Neural cell (in vitro differentiated cells): ENCODE measurements at regions not wholly inside any gene's neighbourhood (a gene's known extent, or its start where the extent isn't known, plus 50 kb on each side); places are given as distances from the start of the nearest gene placed in this dataset.

Experiments used
- H2AFZ ChIP-seq: fragments of 200-600, 300-800 bp; sonication (generic), shearing (Covaris generic); 2 replicates; pipeline ENCODE4 v1.6.0; 2014; ENCODE audit warnings: low read depth, mild to moderate bottlenecking, antibody characterized with exemption, low read length, moderate library complexity
- H3F3A ChIP-seq: fragments of 200-600 bp; shearing (Covaris generic); 2 replicates; pipeline ENCODE4 v1.6.1; 2016; ENCODE audit warnings: mild to moderate bottlenecking, moderate library complexity, mixed read lengths, antibody characterized with exemption, low read length; ENCODE audit not compliant: insufficient read depth, poor library complexity, severe bottlenecking
- H3K27ac ChIP-seq: fragments of 200-600, 300-800 bp; sonication (generic), shearing (Covaris generic); 2 replicates; pipeline ENCODE4 v1.5.1; 2014; ENCODE audit warnings: mild to moderate bottlenecking, low read length, moderate library complexity
- H3K27me3 ChIP-seq: fragments of 300-800, 200-600 bp; sonication (generic), shearing (Covaris generic); 2 replicates; pipeline ENCODE4 v1.6.0; 2014; ENCODE audit warnings: mild to moderate bottlenecking, low read depth, low read length, moderate library complexity; ENCODE audit not compliant: insufficient read depth
- H3K36me3 ChIP-seq: fragments of 300-800, 200-600 bp; sonication (generic), shearing (Covaris generic); 2 replicates; pipeline ENCODE4 v1.5.1; 2014; ENCODE audit warnings: mild to moderate bottlenecking, antibody characterized with exemption, low read length, moderate library complexity; ENCODE audit not compliant: insufficient read depth
- H3K4me2 ChIP-seq: fragments of 300-800, 200-600 bp; sonication (generic), shearing (Covaris generic); 2 replicates; pipeline ENCODE4 v1.6.0; 2014; ENCODE audit warnings: mild to moderate bottlenecking, low read length
- H3K4me3 ChIP-seq: fragments of 300-800, 200-600 bp; sonication (generic), shearing (Covaris generic); 2 replicates; pipeline ENCODE4 v1.5.1; 2014; ENCODE audit warnings: mild to moderate bottlenecking, low read length, moderate library complexity
- H3K79me2 ChIP-seq: fragments of 200-600 bp; shearing (Covaris generic); replicated peaks from 2 replicates; pipeline ENCODE4 v1.6.0; 2014; ENCODE audit warnings: mild to moderate bottlenecking, low read length, moderate library complexity; ENCODE audit not compliant: insufficient read depth
- H3K9ac ChIP-seq: fragments of 300-800, 200-600 bp; sonication (generic), shearing (Covaris generic); 2 replicates; pipeline ENCODE4 v1.6.1; 2016; ENCODE audit warnings: mild to moderate bottlenecking, low read length, mixed read lengths
- H3K9me2 ChIP-seq: fragments of 200-600 bp; shearing (Covaris generic); 2 replicates; pipeline ENCODE4 v1.6.1; 2016; ENCODE audit warnings: mild to moderate bottlenecking, low read length, mixed read lengths; ENCODE audit not compliant: insufficient read depth
- H3K9me3 ChIP-seq: fragments of 200-600, 300-800 bp; sonication (generic), shearing (Covaris generic); 2 replicates; pipeline ENCODE4 v1.6.1; 2016; ENCODE audit warnings: mild to moderate bottlenecking, mixed run types, low read length, moderate library complexity, mixed read lengths
- H4K20me1 ChIP-seq: fragments of 200-600 bp; shearing (Covaris generic); 2 replicates; pipeline ENCODE4 v1.6.1; 2016; ENCODE audit warnings: mild to moderate bottlenecking, mixed run types; ENCODE audit not compliant: insufficient read depth
- CTCF ChIP-seq: fragments of 450-650 bp; IDR thresholded peaks from 2 replicates; pipeline ENCODE4 v1.5.1; 2014; ENCODE audit warnings: antibody characterized with exemption, mild to moderate bottlenecking, moderate library complexity; ENCODE audit not compliant: poor library complexity, severe bottlenecking
- EP300 ChIP-seq: fragments of 450-650 bp; conservative IDR thresholded peaks from 2 replicates; pipeline ENCODE4 v1.6.1; 2014; ENCODE audit warnings: antibody characterized with exemption, mild to moderate bottlenecking, moderate library complexity; ENCODE audit not compliant: poor library complexity, severe bottlenecking
- EZH2 ChIP-seq: fragments of 200-600, 300-800 bp; shearing (Covaris generic), sonication (generic); IDR thresholded peaks from 2 replicates; pipeline ENCODE4 v1.6.1; 2014; ENCODE audit warnings: antibody characterized with exemption, low read length, borderline replicate concordance, mild to moderate bottlenecking; ENCODE audit not compliant: insufficient read depth, poor library complexity, severe bottlenecking
- MXI1 ChIP-seq: fragments of 450-650 bp; conservative IDR thresholded peaks from 2 replicates; pipeline ENCODE4 v1.6.1; 2014; ENCODE audit warnings: antibody characterized with exemption, mild to moderate bottlenecking; ENCODE audit not compliant: poor library complexity, severe bottlenecking
- POLR2AphosphoS5 ChIP-seq: IDR thresholded peaks from 2 replicates; pipeline ENCODE4 v1.6.1; 2012
- RAD21 ChIP-seq: fragments of 450-650 bp; conservative IDR thresholded peaks from 2 replicates; pipeline ENCODE4 v1.6.1; 2014; ENCODE audit warnings: antibody characterized with exemption, mild to moderate bottlenecking, moderate library complexity
- REST ChIP-seq: IDR thresholded peaks from 2 replicates; pipeline ENCODE4 v1.6.1; 2012; ENCODE audit warnings: borderline replicate concordance
- SMC3 ChIP-seq: fragments of 450-650 bp; conservative IDR thresholded peaks from 2 replicates; pipeline ENCODE4 v1.6.1; 2014; ENCODE audit warnings: antibody characterized with exemption, mild to moderate bottlenecking, moderate library complexity; ENCODE audit not compliant: poor library complexity
- TAF1 ChIP-seq: IDR thresholded peaks from 2 replicates; pipeline ENCODE4 v1.6.1; 2012; ENCODE audit warnings: low read depth

GRCh38 chr22:48278620-48279460 lies 1516.4 kb downstream of the TBC1D22A start:
- H3F3A ChIP-seq, result no peaks in the 10 kb centered on the region
- H3K27me3 ChIP-seq, result no peaks in the 10 kb centered on the region
- H3K36me3 ChIP-seq, result no peaks in the 10 kb centered on the region
- H3K9me2 ChIP-seq, result no peaks in the 10 kb centered on the region
- TF ChIP-seq RAD21 (no peak), POLR2AphosphoS5 (no peak), REST (no peak), EZH2 (no peak), CTCF (no peak), EP300 (no peak), SMC3 (no peak), MXI1 (no peak), TAF1 (no peak)
- H3K4me3 ChIP-seq, result no peak overlapping the region
- no peak overlapping the region for H2AFZ ChIP-seq
- H4K20me1 ChIP-seq, result no peaks in the 10 kb centered on the region
- no peak overlapping the region for H3K27ac ChIP-seq
- H3K79me2 ChIP-seq, result no peaks in the 10 kb centered on the region
- H3K9ac ChIP-seq, result no peak overlapping the region
- peaks cover 5% of the 10 kb centered on the region for H3K9me3 ChIP-seq
- no peak overlapping the region for H3K4me2 ChIP-seq

GRCh38 chr22:48277868-48278581 lies 1515.6 kb downstream of the TBC1D22A start:
- no peaks in the 10 kb centered on the region for H4K20me1 ChIP-seq
- no peak overlapping the region for H3K4me2 ChIP-seq
- H3K36me3 ChIP-seq, result no peaks in the 10 kb centered on the region
- no peaks in the 10 kb centered on the region for H3K9me2 ChIP-seq
- TF ChIP-seq CTCF, result no peak
- no peak for TF ChIP-seq MXI1
- no peak for TF ChIP-seq EP300
- TF ChIP-seq POLR2AphosphoS5, result no peak
- no peak for TF ChIP-seq SMC3
- no peak for TF ChIP-seq EZH2
- no peak for TF ChIP-seq REST
- TF ChIP-seq TAF1, result no peak
- no peak for TF ChIP-seq RAD21
- no peak overlapping the region for H3K4me3 ChIP-seq
- no peak overlapping the region for H3K27ac ChIP-seq
- no peaks in the 10 kb centered on the region for H3K27me3 ChIP-seq
- H3K9me3 ChIP-seq, result peaks cover 5% of the 10 kb centered on the region
- no peaks in the 10 kb centered on the region for H3F3A ChIP-seq
- no peak overlapping the region for H3K9ac ChIP-seq
- no peaks in the 10 kb centered on the region for H3K79me2 ChIP-seq
- no peak overlapping the region for H2AFZ ChIP-seq
